BLaER1 (cell line): ENCODE measurements at regions not wholly inside any gene's neighbourhood (a gene's known extent, or its start where the extent isn't known, plus 50 kb on each side); places are given as distances from the start of the nearest gene placed in this dataset.

Experiments used
- H3K27ac ChIP-seq: shearing (Covaris generic); formaldehyde crosslinking; 2 replicates; pipeline ENCODE4 v1.8.1; 2022
- H3K27me3 ChIP-seq: shearing (Covaris generic); formaldehyde crosslinking; 2 replicates; pipeline ENCODE4 v1.8.1; 2022
- H3K36me3 ChIP-seq: shearing (Covaris generic); formaldehyde crosslinking; 2 replicates; pipeline ENCODE4 v1.8.1; 2022
- H3K4me1 ChIP-seq: shearing (Covaris generic); formaldehyde crosslinking; 2 replicates; pipeline ENCODE4 v1.8.1; 2022
- H3K4me2 ChIP-seq: shearing (Covaris generic); formaldehyde crosslinking; 2 replicates; pipeline ENCODE4 v1.8.1; 2022
- H3K4me3 ChIP-seq: shearing (Covaris generic); formaldehyde crosslinking; 2 replicates; pipeline ENCODE4 v1.8.1; 2022
- H3K9ac ChIP-seq: shearing (Covaris generic); formaldehyde crosslinking; 2 replicates; pipeline ENCODE4 v1.8.1; 2022
- H3K9me3 ChIP-seq: shearing (Covaris generic); formaldehyde crosslinking; 2 replicates; pipeline ENCODE4 v1.8.1; 2022
- H4K20me1 ChIP-seq: shearing (Covaris generic); formaldehyde crosslinking; 2 replicates; pipeline ENCODE4 v1.8.1; 2022
- Cebpa-rat ChIP-seq: shearing (Covaris generic); IDR thresholded peaks from 2 replicates; pipeline ENCODE4 v1.8.1; 2022

- Histone ChIP-seq H3K27me3 (no peaks in the 10 kb centered on the region), H3K9ac (no peak overlapping the region), H3K9me3 (no peaks in the 10 kb centered on the region), H3K4me3 (no peak overlapping the region), H3K4me1 (no peaks in the 10 kb centered on the region), H3K4me2 (no peak overlapping the region), H3K27ac (no peak overlapping the region), H4K20me1 (no peaks in the 10 kb centered on the region), H3K36me3 (no peaks in the 10 kb centered on the region)
- TF ChIP-seq Cebpa-rat: no peak
These were observed 282.7 kb downstream of the HTR7 start for GRCh38 chr10:90575125-90575524.

- no peak overlapping the region for H3K4me3 ChIP-seq
- H3K27me3 ChIP-seq: no peaks in the 10 kb centered on the region
- H3K4me2 ChIP-seq: no peak overlapping the region
- H3K9ac ChIP-seq: no peak overlapping the region
- H3K27ac ChIP-seq: no peak overlapping the region
- H3K36me3 ChIP-seq: no peaks in the 10 kb centered on the region
- H4K20me1 ChIP-seq: no peaks in the 10 kb centered on the region
- no peaks in the 10 kb centered on the region for H3K4me1 ChIP-seq
- no peaks in the 10 kb centered on the region for H3K9me3 ChIP-seq
- no peak for TF ChIP-seq Cebpa-rat
These were observed 280.3 kb downstream of the HTR7 start for GRCh38 chr10:90577569-90577968.

- H3K9ac ChIP-seq: no peak overlapping the region
- H3K4me2 ChIP-seq: no peak overlapping the region
- no peaks in the 10 kb centered on the region for H3K4me1 ChIP-seq
- TF ChIP-seq Cebpa-rat: no peak
- H3K36me3 ChIP-seq: no peaks in the 10 kb centered on the region
- no peak overlapping the region for H3K27ac ChIP-seq
- H3K4me3 ChIP-seq: no peak overlapping the region
- H4K20me1 ChIP-seq: no peaks in the 10 kb centered on the region
- no peaks in the 10 kb centered on the region for H3K27me3 ChIP-seq
- H3K9me3 ChIP-seq: no peaks in the 10 kb centered on the region
These were observed 278.1 kb downstream of the HTR7 start for GRCh38 chr10:90579602-90580242.

- H3K9ac ChIP-seq: no peak overlapping the region
- no peak for TF ChIP-seq Cebpa-rat
- no peaks in the 10 kb centered on the region for H3K4me1 ChIP-seq
- H3K4me3 ChIP-seq: no peak overlapping the region
- no peak overlapping the region for H3K4me2 ChIP-seq
- H3K27me3 ChIP-seq: no peaks in the 10 kb centered on the region
- no peaks in the 10 kb centered on the region for H3K36me3 ChIP-seq
- H3K9me3 ChIP-seq: no peaks in the 10 kb centered on the region
- H4K20me1 ChIP-seq: no peaks in the 10 kb centered on the region
- no peak overlapping the region for H3K27ac ChIP-seq
These were observed 274.4 kb downstream of the HTR7 start for GRCh38 chr10:90583416-90583815.

GRCh38 chr10:90587081-90587491, 270.8 kb downstream of the HTR7 start:
- Histone ChIP-seq H3K9ac (no peak overlapping the region), H3K27me3 (no peaks in the 10 kb centered on the region), H3K27ac (no peak overlapping the region), H3K4me3 (no peak overlapping the region), H4K20me1 (no peaks in the 10 kb centered on the region), H3K36me3 (no peaks in the 10 kb centered on the region), H3K9me3 (no peaks in the 10 kb centered on the region), H3K4me1 (peaks cover 27% of the 10 kb centered on the region), H3K4me2 (no peak overlapping the region)
- TF ChIP-seq Cebpa-rat: no peak

GRCh38 chr10:90587561-90587960, 270.3 kb downstream of the HTR7 start:
- Histone ChIP-seq H3K27me3 (no peaks in the 10 kb centered on the region), H3K9me3 (no peaks in the 10 kb centered on the region), H3K36me3 (no peaks in the 10 kb centered on the region), H3K9ac (no peak overlapping the region), H3K4me3 (no peak overlapping the region), H3K27ac (no peak overlapping the region), H3K4me2 (no peak overlapping the region), H4K20me1 (no peaks in the 10 kb centered on the region), H3K4me1 (peaks cover 32% of the 10 kb centered on the region)
- no peak for TF ChIP-seq Cebpa-rat

GRCh38 chr10:90588222-90588621, 269.6 kb downstream of the HTR7 start:
- TF ChIP-seq Cebpa-rat: no peak
- no peaks in the 10 kb centered on the region for H3K27me3 ChIP-seq
- no peak overlapping the region for H3K27ac ChIP-seq
- no peaks in the 10 kb centered on the region for H3K9me3 ChIP-seq
- H3K36me3 ChIP-seq: no peaks in the 10 kb centered on the region
- no peak overlapping the region for H3K9ac ChIP-seq
- H3K4me2 ChIP-seq: no peak overlapping the region
- no peak overlapping the region for H3K4me3 ChIP-seq
- H3K4me1 ChIP-seq: peaks cover 38% of the 10 kb centered on the region
- H4K20me1 ChIP-seq: no peaks in the 10 kb centered on the region

- H4K20me1 ChIP-seq: no peaks in the 10 kb centered on the region
- H3K4me3 ChIP-seq: no peak overlapping the region
- H3K9ac ChIP-seq: no peak overlapping the region
- H3K9me3 ChIP-seq: no peaks in the 10 kb centered on the region
- H3K4me1 ChIP-seq: peaks cover 54% of the 10 kb centered on the region
- H3K36me3 ChIP-seq: no peaks in the 10 kb centered on the region
- H3K27me3 ChIP-seq: no peaks in the 10 kb centered on the region
- H3K4me2 ChIP-seq: no peak overlapping the region
- no peak overlapping the region; the same call in 1 of the 2 replicates for H3K27ac ChIP-seq
- TF ChIP-seq Cebpa-rat: no peak
These were observed 268.0 kb downstream of the HTR7 start for GRCh38 chr10:90589825-90590224.

- no peaks in the 10 kb centered on the region for H4K20me1 ChIP-seq
- H3K4me3 ChIP-seq: no peak overlapping the region
- H3K9ac ChIP-seq: no peak overlapping the region
- H3K36me3 ChIP-seq: no peaks in the 10 kb centered on the region
- H3K4me1 ChIP-seq: peaks cover 72% of the 10 kb centered on the region
- H3K4me2 ChIP-seq: peak overlapping the region; percentile 79
- H3K27me3 ChIP-seq: no peaks in the 10 kb centered on the region
- H3K27ac ChIP-seq: peak overlapping the region; percentile 69
- no peaks in the 10 kb centered on the region for H3K9me3 ChIP-seq
- no peak for TF ChIP-seq Cebpa-rat
These were observed 266.2 kb downstream of the HTR7 start for GRCh38 chr10:90591629-90592028.

- H3K4me2 ChIP-seq: peak overlapping the region; percentile 79
- no peaks in the 10 kb centered on the region for H3K27me3 ChIP-seq
- no peak for TF ChIP-seq Cebpa-rat
- peak overlapping the region; percentile 42; the same call in 1 of the 2 replicates for H3K9ac ChIP-seq
- no peaks in the 10 kb centered on the region for H3K36me3 ChIP-seq
- H3K9me3 ChIP-seq: no peaks in the 10 kb centered on the region
- peaks cover 84% of the 10 kb centered on the region for H3K4me1 ChIP-seq
- H3K27ac ChIP-seq: peak overlapping the region; percentile 69
- H4K20me1 ChIP-seq: no peaks in the 10 kb centered on the region
- peak overlapping the region; percentile 13; the same call in 1 of the 2 replicates for H3K4me3 ChIP-seq
These were observed 265.1 kb downstream of the HTR7 start for GRCh38 chr10:90592638-90593302.
